ENCODE measurements at regions not wholly inside any gene's neighbourhood (a gene's known extent, or its start where the extent isn't known, plus 50 kb on each side); places are given as distances from the start of the nearest gene placed in this dataset.

- TF ChIP-seq SUZ12 (IDR thresholded peaks at IDR 0.05; ENCODE audit: extremely low read depth, insufficient read depth, insufficient read length) (no peak), YY1 (IDR thresholded peaks at IDR 0.05; ENCODE audit: insufficient read depth, insufficient read length) (no peak)
These were observed 97.5 kb upstream of the KLHL25 start for GRCh38 chr15:85892232-85892631.
